IMR-90 (cell line): ENCODE measurements at regions not wholly inside any gene's neighbourhood (a gene's known extent, or its start where the extent isn't known, plus 50 kb on each side); places are given as distances from the start of the nearest gene placed in this dataset.

ENCODE experiments used
- ATAC-seq: fragments of 200-7000 bp; cut with Tn5 transposase; 2 replicates; pipeline ENCODE4 v1.9.1; 2020; ENCODE audit warnings: low read depth, mild to moderate bottlenecking, moderate library complexity
- BruUV-seq: library from RNA; stranded (reverse); fragments of 400-500 nt; replicated peaks from 2 replicates; lab custom pipeline; 2021; lab: Mats Ljungman, UMichigan
- CTCF ChIA-PET: fragments of 300-600 bp; formaldehyde crosslinking; extraction: SDS; loops from one replicate; lab custom pipeline; 2021; ENCODE audit warnings: antibody characterized with exemption; lab: Yijun Ruan, JAX
- POLR2A ChIA-PET: fragments of 300-600 bp; sonication (Branson Sonifier 250); formaldehyde crosslinking; loops from one replicate; lab custom pipeline; 2022; ENCODE audit warnings: antibody characterized with exemption; ENCODE audit not compliant: unreplicated experiment; lab: Charles Lee
- DNase-seq: peaks from one replicate; pipeline ENCODE4 v3.0.0; 2013
- H2AFZ ChIP-seq: replicated peaks from 2 replicates; pipeline ENCODE3; 2013; ENCODE audit warnings: low read length, mild to moderate bottlenecking; ENCODE audit not compliant: poor library complexity
- H2AK5ac ChIP-seq: 2 replicates; pipeline ENCODE4 v1.6.1; 2013; ENCODE audit warnings: low read depth, low read length, inconsistent platforms
- H2AK9ac ChIP-seq: replicated peaks from 2 replicates; pipeline ENCODE3; 2013; ENCODE audit warnings: mild to moderate bottlenecking, low read depth, low read length, moderate library complexity; ENCODE audit not compliant: poor library complexity
- H2BK120ac ChIP-seq: 2 replicates; pipeline ENCODE4 v1.6.1; 2013; ENCODE audit warnings: low read depth, low read length, inconsistent platforms
- H2BK15ac ChIP-seq: 3 replicates; pipeline ENCODE4 v1.6.1; 2013; ENCODE audit warnings: low read depth, low read length, inconsistent platforms
- H2BK20ac ChIP-seq: 2 replicates; pipeline ENCODE4 v1.6.1; 2013; ENCODE audit warnings: low read depth, mild to moderate bottlenecking, inconsistent platforms, low read length, moderate library complexity
- H2BK5ac ChIP-seq: 2 replicates; pipeline ENCODE4 v1.6.1; 2013; ENCODE audit warnings: mild to moderate bottlenecking, low read depth, low read length, inconsistent platforms; ENCODE audit not compliant: poor library complexity, severe bottlenecking
- H3K14ac ChIP-seq: replicated peaks from 2 replicates; pipeline ENCODE4 v1.6.1; 2013; ENCODE audit warnings: low read depth, low read length, inconsistent platforms
- H3K18ac ChIP-seq: 2 replicates; pipeline ENCODE4 v1.6.1; 2013; ENCODE audit warnings: low read depth, low read length, control low read depth
- H3K23ac ChIP-seq: 2 replicates; pipeline ENCODE4 v1.6.1; 2013; ENCODE audit warnings: low read depth, low read length, inconsistent platforms
- H3K27ac ChIP-seq: 2 replicates; pipeline ENCODE4 v1.5.1; 2013; ENCODE audit warnings: mild to moderate bottlenecking, control low read depth, low read length; ENCODE audit not compliant: insufficient read depth
- H3K27me3 ChIP-seq: 2 replicates; pipeline ENCODE4 v1.6.1; 2013; ENCODE audit warnings: low read length; ENCODE audit not compliant: control insufficient read depth, insufficient read depth
- H3K36me3 ChIP-seq: 2 replicates; pipeline ENCODE4 v1.6.1; 2013; ENCODE audit warnings: low read length, mixed read lengths; ENCODE audit not compliant: control insufficient read depth, insufficient read depth
- H3K4ac ChIP-seq: 2 replicates; pipeline ENCODE4 v1.6.1; 2013; ENCODE audit warnings: low read depth, low read length, inconsistent platforms
- H3K4me1 ChIP-seq: 2 replicates; pipeline ENCODE4 v1.6.1; 2013; ENCODE audit warnings: low read length, mixed read lengths; ENCODE audit not compliant: control insufficient read depth, insufficient read depth
- H3K4me2 ChIP-seq: 2 replicates; pipeline ENCODE4 v1.6.1; 2013; ENCODE audit warnings: low read depth, mild to moderate bottlenecking, control low read depth, low read length, moderate library complexity
- H3K4me3 ChIP-seq: 2 replicates; pipeline ENCODE4 v1.5.1; 2013; ENCODE audit warnings: low read depth, mild to moderate bottlenecking, control low read depth, low read length, moderate library complexity; ENCODE audit not compliant: insufficient read depth
- H3K56ac ChIP-seq: 2 replicates; pipeline ENCODE4 v1.6.1; 2013; ENCODE audit warnings: low read length, inconsistent platforms; ENCODE audit not compliant: insufficient read depth; ENCODE audit errors: extremely low read depth
- H3K79me1 ChIP-seq, 2 experiments: 2 replicates each; pipeline ENCODE4 v1.6.1; 2013; ENCODE audit warnings: low read length in 2 of 2, inconsistent platforms in 1 of 2, low read depth in 1 of 2
- H3K9ac ChIP-seq: 2 replicates; pipeline ENCODE4 v1.6.1; 2013; ENCODE audit warnings: low read depth, low read length, control low read depth
- H3K9me1 ChIP-seq: 2 replicates; pipeline ENCODE4 v1.6.1; 2013; ENCODE audit warnings: low read length, inconsistent platforms; ENCODE audit not compliant: insufficient read depth
- H3K9me3 ChIP-seq: 2 replicates; pipeline ENCODE4 v1.6.1; 2013; ENCODE audit warnings: low read length; ENCODE audit not compliant: control insufficient read depth, insufficient read depth
- H4K20me1 ChIP-seq: 2 replicates; pipeline ENCODE4 v1.6.1; 2013; ENCODE audit warnings: low read length, inconsistent platforms; ENCODE audit not compliant: insufficient read depth
- H4K5ac ChIP-seq: 2 replicates; pipeline ENCODE4 v1.6.1; 2013; ENCODE audit warnings: mild to moderate bottlenecking, low read depth, low read length, control low read depth
- H4K8ac ChIP-seq, 2 experiments: 2 replicates each; pipeline ENCODE4 v1.6.1; 2013; ENCODE audit warnings: low read depth in 2 of 2, low read length in 2 of 2, control low read depth in 1 of 2, inconsistent platforms in 1 of 2
- H4K91ac ChIP-seq: 2 replicates; pipeline ENCODE4 v1.6.1; 2013; ENCODE audit warnings: low read depth, low read length, inconsistent platforms; ENCODE audit not compliant: insufficient read depth
- BHLHE40 ChIP-seq: fragments of 150-350 bp; IDR thresholded peaks from 2 replicates; pipeline ENCODE4 v1.6.1; 2016; ENCODE audit warnings: mild to moderate bottlenecking, low read depth, low read length
- CHD1 ChIP-seq: IDR thresholded peaks from 2 replicates; pipeline ENCODE4 v1.6.1; 2012; ENCODE audit warnings: low read depth, low read length, improper control_type of control experiment
- CTCF ChIP-seq: conservative IDR thresholded peaks from 2 replicates; pipeline ENCODE4 v1.5.1; 2012; ENCODE audit warnings: mild to moderate bottlenecking, low read depth, low read length, improper control_type of control experiment
- FOS ChIP-seq: fragments of 150-350 bp; IDR thresholded peaks from 2 replicates; pipeline ENCODE4 v1.6.1; 2016; ENCODE audit warnings: low read depth, low read length
- MAFK ChIP-seq: IDR thresholded peaks from 2 replicates; pipeline ENCODE4 v1.6.1; 2012; ENCODE audit warnings: low read depth, low read length, improper control_type of control experiment
- MAZ ChIP-seq: IDR thresholded peaks from 2 replicates; pipeline ENCODE4 v1.6.1; 2012; ENCODE audit warnings: low read depth, mild to moderate bottlenecking, low read length, improper control_type of control experiment, moderate library complexity, borderline replicate concordance
- MXI1 ChIP-seq: IDR thresholded peaks from 2 replicates; pipeline ENCODE4 v1.6.1; 2012; ENCODE audit warnings: low read depth, mild to moderate bottlenecking, low read length, moderate library complexity, borderline replicate concordance
- POLR2A ChIP-seq: IDR thresholded peaks from 2 replicates; pipeline ENCODE4 v1.6.1; 2012; ENCODE audit warnings: mild to moderate bottlenecking, low read depth, low read length
- WGBS, 2 experiments: methylation state at CpG; one replicate each; pipeline versions ENCODE4 v1.1.5 to v1.1.7; 2013; ENCODE audit warnings: missing lambda C conversion rate in 2 of 2; ENCODE audit not compliant: insufficient read length in 1 of 2; ENCODE audit errors: extremely low coverage in 2 of 2; 5-methylcytosine and 5-hydroxymethylcytosine counted together
- dilution Hi-C: fragments of 300-500 bp; cut with HindIII; formaldehyde crosslinking; loops from one replicate; pipeline ENCODE4 v1.14.3; 2018; ENCODE audit warnings: low sequenced_read_pairs; ENCODE audit not compliant: unreplicated experiment
- in situ Hi-C: fragments of 300-500 bp; cut with MboI; formaldehyde crosslinking; loops from 3 replicates; pipeline ENCODE4 v1.14.3; 2019; ENCODE audit warnings: low sequenced_read_pairs, inconsistent platforms, mixed read lengths
- intact Hi-C: fragments of 100-400 bp; cut with micrococcal nuclease; formaldehyde crosslinking; loops from 2 replicates; pipeline ENCODE4 v1.10.0; 2022

GRCh38 chr2:146873646-146874259 is 971.1 kb upstream of the ACVR2A start:
- H3K23ac ChIP-seq: no peak overlapping the region
- dilution Hi-C loops: no loop called here
- H3K56ac ChIP-seq: no peak overlapping the region
- H2BK5ac ChIP-seq: no peak overlapping the region
- no peak overlapping the region for H3K27ac ChIP-seq
- no peak overlapping the region for H2BK15ac ChIP-seq
- H4K91ac ChIP-seq: no peak overlapping the region
- H3K9me1 ChIP-seq: no peaks in the 10 kb centered on the region
- ATAC-seq (no peak), DNase-seq (no peak)
- no peaks in the 10 kb centered on the region for H4K20me1 ChIP-seq
- ChIA-PET POLR2A (no interaction called here), CTCF (no interaction called here)
- no peak overlapping the region for H3K14ac ChIP-seq
- no peak overlapping the region for H3K4ac ChIP-seq
- no peak overlapping the region for H2AFZ ChIP-seq
- H3K4me2 ChIP-seq: no peak overlapping the region
- intact Hi-C loops: no loop called here
- peaks cover 2% of the 10 kb centered on the region; the same call in 1 of the 2 replicates for H3K9me3 ChIP-seq
- TF ChIP-seq MAFK (no peak), BHLHE40 (no peak), POLR2A (no peak), MXI1 (no peak), MAZ (no peak), FOS (no peak), CHD1 (no peak), CTCF (no peak)
- H2AK9ac ChIP-seq: no peak overlapping the region
- H3K4me3 ChIP-seq: no peak overlapping the region
- H3K27me3 ChIP-seq: no peaks in the 10 kb centered on the region
- H4K5ac ChIP-seq: no peak overlapping the region
- BruUV-seq: no TSS peak
- no CpG with 5 or more reads among the region's 3 CpGs for WGBS, 2 experiments
- no peak overlapping the region for H3K18ac ChIP-seq
- no peak overlapping the region for H2BK120ac ChIP-seq
- in situ Hi-C loops: no loop called here
- no peaks in the 10 kb centered on the region for H3K36me3 ChIP-seq
- H2BK20ac ChIP-seq: no peak overlapping the region
- H2AK5ac ChIP-seq: no peak overlapping the region
- no peak overlapping the region for H3K9ac ChIP-seq
- no peaks in the 10 kb centered on the region for H3K4me1 ChIP-seq
- H3K79me1 ChIP-seq: no peaks in the 10 kb centered on the region
- no peak overlapping the region for H4K8ac ChIP-seq
